Astrocyte (in vitro differentiated cells and primary cell): ENCODE measurements at regions not wholly inside any gene's neighbourhood (a gene's known extent, or its start where the extent isn't known, plus 50 kb on each side); places are given as distances from the start of the nearest gene placed in this dataset.

Experiments
- DNase-seq: peaks from one replicate; pipeline ENCODE4 v3.0.0-alpha.2; 2010; ENCODE audit warnings: low read depth
- FAIRE-seq: peaks from 2 replicates; lab custom pipeline; 2011; peaks lifted over from hg19 to GRCh38; lab: Jason Lieb, UNC
- H2AFZ ChIP-seq: 2 replicates; pipeline ENCODE4 v1.6.0; 2012; ENCODE audit warnings: low read depth, low read length, inconsistent platforms
- H3K27ac ChIP-seq: 2 replicates; pipeline ENCODE4 v1.5.1; 2011; ENCODE audit warnings: low read depth, low read length, inconsistent platforms
- H3K27me3 ChIP-seq: 2 replicates; pipeline ENCODE4 v1.6.0; 2011; ENCODE audit warnings: low read length, inconsistent platforms; ENCODE audit not compliant: insufficient read depth
- H3K36me3 ChIP-seq: 2 replicates; pipeline ENCODE4 v1.5.1; 2011; ENCODE audit warnings: low read length, inconsistent platforms; ENCODE audit not compliant: insufficient read depth
- H3K4me1 ChIP-seq: 2 replicates; pipeline ENCODE4 v1.5.1; 2011; ENCODE audit warnings: low read length, inconsistent platforms; ENCODE audit not compliant: insufficient read depth
- H3K4me2 ChIP-seq: 2 replicates; pipeline ENCODE4 v1.6.0; 2012; ENCODE audit warnings: low read length, inconsistent platforms
- H3K4me3 ChIP-seq: 2 replicates; pipeline ENCODE4 v1.5.1; 2011; ENCODE audit warnings: low read depth, mild to moderate bottlenecking, low read length, inconsistent platforms; ENCODE audit not compliant: insufficient read depth
- H3K79me2 ChIP-seq: 2 replicates; pipeline ENCODE4 v1.6.0; 2012; ENCODE audit warnings: mild to moderate bottlenecking, low read length, inconsistent platforms; ENCODE audit not compliant: insufficient read depth
- H3K9ac ChIP-seq: 2 replicates; pipeline ENCODE4 v1.6.0; 2012; ENCODE audit warnings: mild to moderate bottlenecking, low read length, inconsistent platforms
- H3K9me3 ChIP-seq: 2 replicates; pipeline ENCODE4 v1.5.1; 2012; ENCODE audit warnings: low read depth, mild to moderate bottlenecking, low read length, inconsistent platforms; ENCODE audit not compliant: insufficient read depth
- H4K20me1 ChIP-seq: 2 replicates; pipeline ENCODE4 v1.6.0; 2012; ENCODE audit warnings: low read length, inconsistent platforms; ENCODE audit not compliant: insufficient read depth
- H3K27ac Mint-ChIP-seq: one replicate; pipeline ENCODE4 v1.8.0; 2021; ENCODE audit warnings: mild to moderate bottlenecking, mixed read lengths; ENCODE audit not compliant: unreplicated experiment
- H3K27me3 Mint-ChIP-seq: one replicate; pipeline ENCODE4 v1.8.0; 2021; ENCODE audit warnings: low read depth, mixed read lengths; ENCODE audit not compliant: unreplicated experiment
- H3K36me3 Mint-ChIP-seq: one replicate; pipeline ENCODE4 v1.8.0; 2021; ENCODE audit warnings: low read depth, mixed read lengths; ENCODE audit not compliant: unreplicated experiment
- H3K4me1 Mint-ChIP-seq: one replicate; pipeline ENCODE4 v1.8.0; 2021; ENCODE audit warnings: low read depth, mixed read lengths; ENCODE audit not compliant: unreplicated experiment
- H3K4me3 Mint-ChIP-seq: one replicate; pipeline ENCODE4 v1.8.0; 2021; ENCODE audit warnings: mild to moderate bottlenecking, moderate library complexity, mixed read lengths; ENCODE audit not compliant: unreplicated experiment
- H3K9me3 Mint-ChIP-seq: one replicate; pipeline ENCODE4 v1.8.0; 2021; ENCODE audit warnings: mild to moderate bottlenecking, mixed read lengths; ENCODE audit not compliant: unreplicated experiment
- CTCF ChIP-seq: IDR thresholded peaks from 2 replicates; pipeline ENCODE4 v1.5.1; 2011; ENCODE audit warnings: low read depth, mild to moderate bottlenecking, inconsistent platforms, low read length, moderate library complexity; ENCODE audit not compliant: insufficient read depth
- EZH2 ChIP-seq: IDR thresholded peaks from 2 replicates; pipeline ENCODE4 v1.6.1; 2012; ENCODE audit warnings: mild to moderate bottlenecking, low read length, inconsistent platforms; ENCODE audit not compliant: insufficient read depth

GRCh38 chr5:135641734-135642487 is 63.1 kb upstream of the CXCL14 start:
- no peak overlapping the region for H2AFZ ChIP-seq
- H3K27ac ChIP-seq, result no peak overlapping the region
- Mint-ChIP-seq H3K36me3 (no peaks in the 10 kb centered on the region), H3K27me3 (peaks cover 26% of the 10 kb centered on the region), H3K27ac (no peak overlapping the region), H3K4me1 (peaks cover 3% of the 10 kb centered on the region), H3K9me3 (peaks cover 6% of the 10 kb centered on the region), H3K4me3 (no peak overlapping the region)
- no peak overlapping the region for H3K4me2 ChIP-seq
- H3K9me3 ChIP-seq, result no peaks in the 10 kb centered on the region
- no peaks in the 10 kb centered on the region for H3K79me2 ChIP-seq
- H3K4me1 ChIP-seq, result no peaks in the 10 kb centered on the region
- no peak for FAIRE-seq
- H3K4me3 ChIP-seq, result no peak overlapping the region
- H4K20me1 ChIP-seq, result no peaks in the 10 kb centered on the region
- H3K36me3 ChIP-seq, result no peaks in the 10 kb centered on the region
- no peak for DNase-seq
- H3K9ac ChIP-seq, result no peak overlapping the region
- H3K27me3 ChIP-seq, result peaks cover 4% of the 10 kb centered on the region
- TF ChIP-seq EZH2, result no peak
- TF ChIP-seq CTCF, result no peak

- H3K27me3 Mint-ChIP-seq, result peaks cover 31% of the 10 kb centered on the region
- no peak for TF ChIP-seq CTCF
- TF ChIP-seq EZH2, result no peak
- Histone ChIP-seq H3K4me3 (no peak overlapping the region), H3K36me3 (no peaks in the 10 kb centered on the region), H3K4me1 (no peaks in the 10 kb centered on the region), H3K9ac (no peak overlapping the region), H3K9me3 (no peaks in the 10 kb centered on the region), H2AFZ (no peak overlapping the region), H3K4me2 (no peak overlapping the region), H3K27me3 (peaks cover 4% of the 10 kb centered on the region), H3K79me2 (no peaks in the 10 kb centered on the region), H4K20me1 (no peaks in the 10 kb centered on the region), H3K27ac (no peak overlapping the region)
- peaks cover 6% of the 10 kb centered on the region for H3K9me3 Mint-ChIP-seq
- H3K27ac Mint-ChIP-seq, result no peak overlapping the region
- FAIRE-seq (no peak), DNase-seq (no peak)
- H3K4me1 Mint-ChIP-seq, result peaks cover 3% of the 10 kb centered on the region
- no peaks in the 10 kb centered on the region for H3K36me3 Mint-ChIP-seq
- no peak overlapping the region for H3K4me3 Mint-ChIP-seq
Observed at GRCh38 chr5:135641319-135641718, 62.5 kb upstream of the CXCL14 start.

- Histone ChIP-seq H3K27ac (no peak overlapping the region), H3K36me3 (no peaks in the 10 kb centered on the region), H3K79me2 (no peaks in the 10 kb centered on the region), H3K4me3 (no peak overlapping the region), H3K4me1 (no peaks in the 10 kb centered on the region), H4K20me1 (no peaks in the 10 kb centered on the region), H2AFZ (no peak overlapping the region), H3K27me3 (peaks cover 2% of the 10 kb centered on the region), H3K9me3 (no peaks in the 10 kb centered on the region), H3K9ac (no peak overlapping the region), H3K4me2 (no peak overlapping the region)
- Mint-ChIP-seq H3K36me3 (no peaks in the 10 kb centered on the region), H3K27me3 (peaks cover 27% of the 10 kb centered on the region), H3K4me1 (no peaks in the 10 kb centered on the region), H3K4me3 (no peak overlapping the region), H3K27ac (no peak overlapping the region), H3K9me3 (peaks cover 7% of the 10 kb centered on the region)
- TF ChIP-seq CTCF, result no peak
- TF ChIP-seq EZH2, result no peak
- FAIRE-seq (no peak), DNase-seq (no peak)
Observed at GRCh38 chr5:135635451-135635850, 56.7 kb upstream of the CXCL14 start.
